HL-60 (cell line): ENCODE measurements at regions not wholly inside any gene's neighbourhood (a gene's known extent, or its start where the extent isn't known, plus 50 kb on each side); places are given as distances from the start of the nearest gene placed in this dataset.
"Not testable (repeated sequence)": the region's sequence is repeated elsewhere in the genome, so short reads cannot be mapped to it uniquely, and the experiment has no call there.

Experiments
- DNase-seq, 2 experiments: peaks; one replicate each; pipeline ENCODE4 v3.0.0-alpha.2; 2010 to 2020; ENCODE audit warnings: low read depth in 1 of 2, low spot score in 1 of 2
- H3K27ac ChIP-seq: fragments of 250-450 bp; sonication (Bioruptor Pico); replicated peaks from 2 replicates; pipeline ENCODE4 v1.5.1; 2020; ENCODE audit warnings: mild to moderate bottlenecking, moderate library complexity
- H3K27me3 ChIP-seq: fragments of 250-450 bp; sonication (Bioruptor Pico); 2 replicates; pipeline ENCODE4 v1.5.1; 2021; ENCODE audit warnings: mild to moderate bottlenecking, moderate library complexity; ENCODE audit not compliant: insufficient read depth, poor library complexity, severe bottlenecking
- H3K4me3 ChIP-seq: replicated peaks from 2 replicates; pipeline ENCODE4 v1.5.1; 2011; ENCODE audit warnings: mild to moderate bottlenecking, control low read depth, low read length; ENCODE audit not compliant: insufficient read depth
- GABPA ChIP-seq: IDR thresholded peaks from 2 replicates; pipeline ENCODE4 v1.6.1; 2012; ENCODE audit warnings: low read depth
- POLR2AphosphoS5 ChIP-seq: IDR thresholded peaks from 2 replicates; pipeline ENCODE4 v1.6.1; 2012; ENCODE audit warnings: low read depth
- SPI1 ChIP-seq: IDR thresholded peaks from 2 replicates; pipeline ENCODE4 v1.6.1; 2012; ENCODE audit warnings: low read depth, mild to moderate bottlenecking, borderline replicate concordance
- TF ChIP-seq, protein P1 (sequence below): IDR thresholded peaks from 2 replicates; pipeline ENCODE4 v1.6.1; 2012; ENCODE audit warnings: low read depth; ENCODE audit not compliant: insufficient replicate concordance
- TF ChIP-seq, protein P2 (sequence below): IDR thresholded peaks from one replicate; pipeline ENCODE4 v1.5.1; 2011; ENCODE audit warnings: low read length, control low read depth, inconsistent platforms; ENCODE audit not compliant: insufficient read depth

DNA sequence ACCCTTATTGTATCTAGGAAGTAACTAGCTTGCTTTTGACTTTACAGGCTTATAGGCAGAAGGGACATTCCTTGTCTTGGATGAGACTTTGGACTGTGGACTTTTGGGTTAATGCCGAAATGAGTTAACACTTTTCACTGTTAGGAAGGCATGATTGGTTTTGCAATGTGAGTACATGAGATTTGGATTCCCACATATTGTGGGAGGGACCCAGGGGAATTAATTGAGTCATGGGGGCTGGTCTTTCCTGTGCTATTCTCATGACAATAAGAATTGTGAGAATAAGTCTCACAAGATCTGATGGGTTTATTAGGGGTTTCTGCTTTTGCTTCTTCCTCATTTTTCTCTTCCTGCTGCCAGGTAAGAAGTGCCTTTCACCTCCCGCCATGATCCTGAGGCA lies 417.5 kb downstream of the HINT1 start:
- no peaks in the 10 kb centered on the region for H3K27me3 ChIP-seq
- TF ChIP-seq GABPA (no peak), SPI1 (no peak), POLR2AphosphoS5 (no peak)
- TF ChIP-seq, protein P1, sequence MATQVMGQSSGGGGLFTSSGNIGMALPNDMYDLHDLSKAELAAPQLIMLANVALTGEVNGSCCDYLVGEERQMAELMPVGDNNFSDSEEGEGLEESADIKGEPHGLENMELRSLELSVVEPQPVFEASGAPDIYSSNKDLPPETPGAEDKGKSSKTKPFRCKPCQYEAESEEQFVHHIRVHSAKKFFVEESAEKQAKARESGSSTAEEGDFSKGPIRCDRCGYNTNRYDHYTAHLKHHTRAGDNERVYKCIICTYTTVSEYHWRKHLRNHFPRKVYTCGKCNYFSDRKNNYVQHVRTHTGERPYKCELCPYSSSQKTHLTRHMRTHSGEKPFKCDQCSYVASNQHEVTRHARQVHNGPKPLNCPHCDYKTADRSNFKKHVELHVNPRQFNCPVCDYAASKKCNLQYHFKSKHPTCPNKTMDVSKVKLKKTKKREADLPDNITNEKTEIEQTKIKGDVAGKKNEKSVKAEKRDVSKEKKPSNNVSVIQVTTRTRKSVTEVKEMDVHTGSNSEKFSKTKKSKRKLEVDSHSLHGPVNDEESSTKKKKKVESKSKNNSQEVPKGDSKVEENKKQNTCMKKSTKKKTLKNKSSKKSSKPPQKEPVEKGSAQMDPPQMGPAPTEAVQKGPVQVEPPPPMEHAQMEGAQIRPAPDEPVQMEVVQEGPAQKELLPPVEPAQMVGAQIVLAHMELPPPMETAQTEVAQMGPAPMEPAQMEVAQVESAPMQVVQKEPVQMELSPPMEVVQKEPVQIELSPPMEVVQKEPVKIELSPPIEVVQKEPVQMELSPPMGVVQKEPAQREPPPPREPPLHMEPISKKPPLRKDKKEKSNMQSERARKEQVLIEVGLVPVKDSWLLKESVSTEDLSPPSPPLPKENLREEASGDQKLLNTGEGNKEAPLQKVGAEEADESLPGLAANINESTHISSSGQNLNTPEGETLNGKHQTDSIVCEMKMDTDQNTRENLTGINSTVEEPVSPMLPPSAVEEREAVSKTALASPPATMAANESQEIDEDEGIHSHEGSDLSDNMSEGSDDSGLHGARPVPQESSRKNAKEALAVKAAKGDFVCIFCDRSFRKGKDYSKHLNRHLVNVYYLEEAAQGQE: no peak
- TF ChIP-seq, protein P2, sequence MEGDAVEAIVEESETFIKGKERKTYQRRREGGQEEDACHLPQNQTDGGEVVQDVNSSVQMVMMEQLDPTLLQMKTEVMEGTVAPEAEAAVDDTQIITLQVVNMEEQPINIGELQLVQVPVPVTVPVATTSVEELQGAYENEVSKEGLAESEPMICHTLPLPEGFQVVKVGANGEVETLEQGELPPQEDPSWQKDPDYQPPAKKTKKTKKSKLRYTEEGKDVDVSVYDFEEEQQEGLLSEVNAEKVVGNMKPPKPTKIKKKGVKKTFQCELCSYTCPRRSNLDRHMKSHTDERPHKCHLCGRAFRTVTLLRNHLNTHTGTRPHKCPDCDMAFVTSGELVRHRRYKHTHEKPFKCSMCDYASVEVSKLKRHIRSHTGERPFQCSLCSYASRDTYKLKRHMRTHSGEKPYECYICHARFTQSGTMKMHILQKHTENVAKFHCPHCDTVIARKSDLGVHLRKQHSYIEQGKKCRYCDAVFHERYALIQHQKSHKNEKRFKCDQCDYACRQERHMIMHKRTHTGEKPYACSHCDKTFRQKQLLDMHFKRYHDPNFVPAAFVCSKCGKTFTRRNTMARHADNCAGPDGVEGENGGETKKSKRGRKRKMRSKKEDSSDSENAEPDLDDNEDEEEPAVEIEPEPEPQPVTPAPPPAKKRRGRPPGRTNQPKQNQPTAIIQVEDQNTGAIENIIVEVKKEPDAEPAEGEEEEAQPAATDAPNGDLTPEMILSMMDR: no peak
- no peak for DNase-seq
- no peak overlapping the region for H3K27ac ChIP-seq
- H3K4me3 ChIP-seq: no peak overlapping the region

DNA sequence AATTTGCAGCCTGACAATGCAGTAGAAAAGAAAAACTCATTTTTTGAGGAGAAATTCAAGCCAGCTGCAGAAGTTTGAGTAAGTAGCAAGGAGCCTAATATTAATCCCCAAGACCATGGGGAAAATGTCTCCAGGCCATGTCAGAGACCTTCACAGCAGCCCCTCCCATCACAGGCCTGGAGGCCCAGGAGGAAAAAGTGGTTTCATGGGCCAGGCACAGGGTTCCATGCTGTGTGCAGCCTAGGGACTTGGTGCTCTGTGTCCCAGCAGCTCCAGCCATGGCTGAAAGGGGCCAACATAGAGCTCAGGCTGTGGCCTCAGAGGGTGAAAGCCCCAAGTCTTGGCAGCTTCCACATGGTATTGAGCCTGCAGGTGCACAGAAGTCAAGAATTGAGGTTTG lies 418.4 kb downstream of the HINT1 start:
- not testable (repeated sequence) for H3K4me3 ChIP-seq, H3K27me3 ChIP-seq, DNase-seq, H3K27ac ChIP-seq

DNA sequence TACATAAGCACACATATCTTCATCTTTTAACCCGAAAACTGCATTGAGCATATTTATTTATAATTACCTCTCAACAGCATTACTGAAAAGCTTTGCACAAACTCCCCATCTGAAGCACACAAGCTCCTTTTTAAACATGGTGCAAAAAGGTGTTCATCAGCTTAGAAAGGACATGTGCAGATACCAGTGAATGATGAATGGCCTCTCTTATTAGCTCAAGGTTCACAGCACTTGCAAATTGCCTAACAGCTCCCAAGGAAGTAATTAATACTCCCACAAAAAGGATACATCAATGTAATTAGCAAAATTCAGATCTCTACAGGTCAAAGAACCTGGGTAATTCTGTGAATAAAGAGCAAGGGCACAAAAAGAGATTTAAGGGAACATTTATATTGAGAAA lies 422.0 kb downstream of the HINT1 start:
- TF ChIP-seq, protein P2: no peak
- TF ChIP-seq SPI1 (no peak), POLR2AphosphoS5 (no peak), GABPA (no peak)
- TF ChIP-seq, protein P1: no peak
- Histone ChIP-seq H3K4me3 (no peak overlapping the region), H3K27ac (no peak overlapping the region), H3K27me3 (no peaks in the 10 kb centered on the region)
- DNase-seq: no peak

DNA sequence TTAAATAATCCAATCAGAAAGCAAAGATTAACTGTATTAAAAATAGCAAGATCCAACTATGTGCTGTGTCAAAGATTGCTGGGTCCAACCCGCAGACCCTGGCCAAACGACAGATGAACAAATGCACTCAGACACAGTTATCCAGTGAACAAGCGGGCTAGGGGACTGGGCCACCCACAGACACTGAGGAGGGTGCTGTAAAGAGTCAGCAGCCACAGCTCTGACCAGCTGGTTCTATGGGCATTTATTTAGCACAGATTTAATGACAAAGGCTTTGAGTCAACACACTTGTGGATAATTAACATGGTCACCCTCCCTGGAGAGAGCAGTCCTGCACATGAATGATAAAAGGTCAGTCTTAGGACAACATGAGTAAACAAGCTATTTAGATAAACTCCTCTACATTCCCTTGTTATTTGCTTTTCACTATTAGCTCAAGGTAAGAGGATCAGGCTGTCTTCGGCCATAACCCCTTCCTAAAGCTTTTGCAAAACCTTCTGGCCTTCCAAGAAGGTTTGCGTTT lies 424.9 kb downstream of the HINT1 start:
- Histone ChIP-seq H3K4me3 (no peak overlapping the region), H3K27ac (no peak overlapping the region), H3K27me3 (no peaks in the 10 kb centered on the region)
- TF ChIP-seq, protein P1: no peak
- no peak for DNase-seq
